HT1080 (cell line): ENCODE measurements at regions not wholly inside any gene's neighbourhood (a gene's known extent, or its start where the extent isn't known, plus 50 kb on each side); places are given as distances from the start of the nearest gene placed in this dataset.

Experiments
- DNase-seq: peaks from one replicate; pipeline ENCODE4 v3.0.0-alpha.2; 2015; ENCODE audit warnings: low read depth

DNA sequence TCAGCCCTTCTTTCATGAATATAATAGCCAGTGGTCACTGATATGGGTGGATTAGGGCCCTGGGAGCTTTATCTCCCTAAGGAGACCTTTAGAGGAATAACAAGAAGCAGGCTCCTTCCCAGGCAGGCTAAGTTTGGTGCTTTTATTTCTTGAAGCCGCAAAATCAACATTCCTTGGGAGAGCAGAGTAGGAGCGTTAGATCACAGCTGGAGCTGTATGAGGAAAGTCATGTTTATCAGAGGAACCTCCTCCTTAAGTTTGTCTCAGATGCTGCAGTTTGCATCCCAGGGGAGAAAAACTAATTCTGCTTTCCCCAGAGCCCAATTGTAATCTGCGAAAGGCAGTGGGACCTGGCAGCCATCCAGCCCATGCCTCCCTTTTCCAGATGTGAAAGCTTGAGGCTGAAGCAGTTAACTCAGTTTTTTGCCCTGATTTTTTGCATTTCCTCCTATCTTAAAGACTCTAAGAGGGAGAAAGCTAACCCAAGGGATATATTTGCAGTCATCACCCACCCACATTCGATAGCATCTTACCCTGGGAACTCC lies 186.0 kb upstream of the FRMPD4 start:
- DNase-seq = no peak

- peak; percentile 92 for DNase-seq
These were observed 184.7 kb upstream of the FRMPD4 start for GRCh38 chrX:11953615-11954014.

- DNase-seq = no peak
These were observed 184.1 kb upstream of the FRMPD4 start for GRCh38 chrX:11954176-11954575.

- no peak for DNase-seq
These were observed 178.2 kb upstream of the FRMPD4 start for GRCh38 chrX:11960031-11960430.

GRCh38 chrX:11965436-11965835 lies 172.8 kb upstream of the FRMPD4 start:
- no peak for DNase-seq

DNA sequence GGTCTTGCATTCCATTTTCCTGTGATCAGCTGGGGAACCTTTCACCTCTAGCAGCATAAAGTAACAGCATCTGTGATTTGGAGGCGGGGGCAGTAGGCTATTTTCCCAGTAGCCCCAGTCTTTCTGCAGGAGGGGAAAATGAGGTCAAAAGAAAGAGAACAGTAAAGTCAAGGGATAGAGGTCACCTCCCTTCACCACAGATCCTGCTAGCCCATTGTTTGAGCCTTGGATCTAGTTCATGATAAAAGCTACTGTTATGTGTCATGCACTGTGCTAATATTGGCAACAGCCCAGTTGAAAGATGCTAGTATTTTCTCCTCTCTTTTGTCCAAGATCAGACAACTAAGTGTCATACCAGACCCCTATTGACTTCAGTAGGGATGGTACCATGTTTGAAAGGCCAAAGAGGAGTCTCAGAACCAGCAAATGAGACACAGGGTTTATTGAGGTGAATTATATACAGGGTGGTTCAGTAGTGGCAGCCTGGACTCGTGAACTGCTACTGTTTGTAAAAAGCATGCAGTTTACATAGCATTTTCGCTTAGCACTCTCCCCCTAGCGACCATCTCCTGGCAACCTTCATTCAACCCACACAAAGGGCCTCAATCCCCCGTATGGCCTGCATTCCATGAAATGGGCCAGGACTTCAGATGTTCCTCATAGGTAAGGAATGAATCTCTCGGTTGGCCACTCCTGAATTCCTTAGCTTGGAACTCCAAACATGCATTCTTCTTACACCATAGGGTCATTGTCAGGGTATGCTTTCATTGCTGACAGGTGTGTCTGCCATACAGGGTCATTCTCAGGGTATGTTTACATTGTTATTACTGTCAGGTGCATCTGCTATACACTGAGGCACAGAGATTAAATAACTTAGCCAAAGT lies 170.0 kb upstream of the FRMPD4 start:
- peak; percentile 15 for DNase-seq

GRCh38 chrX:11968991-11969390 lies 169.3 kb upstream of the FRMPD4 start:
- no peak for DNase-seq

DNA sequence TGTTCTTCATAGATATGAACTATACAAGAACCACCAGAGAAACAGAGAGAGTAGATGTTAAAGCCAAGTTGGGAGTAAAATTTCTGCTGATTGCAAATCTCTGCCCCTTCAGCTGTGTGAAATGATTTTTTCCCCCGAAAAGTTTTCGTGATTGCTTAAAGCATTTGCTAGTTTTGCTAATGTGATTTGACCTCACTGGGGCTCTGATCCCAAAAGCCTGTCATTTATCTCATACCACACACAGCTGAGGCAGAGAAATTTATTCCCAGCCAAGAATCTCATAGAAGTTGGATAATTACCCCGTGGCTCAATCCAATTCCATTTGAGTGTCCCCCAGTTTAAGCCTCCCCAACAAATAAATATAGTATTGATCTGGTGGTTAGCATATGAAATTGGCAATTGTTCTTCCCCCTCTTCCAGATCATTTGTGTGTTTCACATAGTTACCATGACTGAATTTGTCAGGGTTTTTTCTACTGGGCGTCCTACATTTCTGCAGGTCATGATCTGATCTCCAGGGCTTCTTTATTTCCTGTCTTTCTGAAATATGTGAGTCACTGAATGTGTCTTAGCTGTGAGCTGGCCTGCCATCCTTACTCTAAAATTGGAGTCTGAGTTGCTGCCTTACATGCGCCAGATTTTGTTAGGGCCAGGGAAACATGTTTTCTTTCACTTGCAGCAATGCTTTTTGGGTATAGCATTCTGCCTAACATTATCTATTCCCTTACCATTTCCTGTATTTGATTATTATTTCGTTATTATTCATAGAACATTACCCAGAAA lies 167.5 kb upstream of the FRMPD4 start:
- DNase-seq = peak; percentile 51

GRCh38 chrX:11976663-11977062 lies 161.6 kb upstream of the FRMPD4 start:
- DNase-seq = no peak

DNA sequence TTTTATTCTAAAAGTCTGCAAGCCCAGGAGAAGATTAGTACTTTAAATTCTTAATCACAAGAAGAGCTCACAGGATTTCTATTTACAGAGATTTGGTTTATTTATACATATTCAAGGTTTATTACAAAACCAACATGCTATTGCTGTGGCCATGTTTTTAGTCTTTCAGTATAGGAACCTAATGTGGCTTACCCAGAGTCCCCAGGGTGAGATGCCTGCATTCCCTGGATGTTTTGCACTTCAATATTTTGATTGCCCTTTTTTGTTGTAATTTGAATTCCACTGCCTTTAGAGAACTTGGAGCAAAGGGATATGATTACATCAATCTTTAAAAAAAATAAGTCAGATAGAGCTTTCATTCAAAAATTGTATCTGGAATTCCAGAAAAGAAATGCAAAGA lies 146.0 kb upstream of the FRMPD4 start:
- no peak for DNase-seq

DNA sequence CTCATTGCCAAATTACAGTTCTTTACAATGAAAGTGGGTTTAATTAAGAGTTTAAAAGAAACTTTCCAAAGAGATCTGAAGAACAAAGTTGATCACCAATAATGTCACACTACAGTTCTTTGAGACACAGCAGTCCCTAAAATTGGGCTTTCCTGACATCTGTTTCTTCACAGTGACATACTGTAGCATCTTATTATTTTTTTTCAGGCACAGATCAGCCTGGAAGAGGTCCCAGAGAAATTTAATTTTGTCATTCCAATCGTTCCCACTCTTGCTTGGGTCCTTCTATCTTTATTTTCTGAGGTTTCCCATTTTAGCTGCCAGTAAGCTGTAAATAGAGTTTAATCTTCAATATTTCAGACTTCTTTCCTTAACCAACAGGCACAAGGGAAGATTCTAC lies 143.1 kb upstream of the FRMPD4 start:
- no peak for DNase-seq

DNA sequence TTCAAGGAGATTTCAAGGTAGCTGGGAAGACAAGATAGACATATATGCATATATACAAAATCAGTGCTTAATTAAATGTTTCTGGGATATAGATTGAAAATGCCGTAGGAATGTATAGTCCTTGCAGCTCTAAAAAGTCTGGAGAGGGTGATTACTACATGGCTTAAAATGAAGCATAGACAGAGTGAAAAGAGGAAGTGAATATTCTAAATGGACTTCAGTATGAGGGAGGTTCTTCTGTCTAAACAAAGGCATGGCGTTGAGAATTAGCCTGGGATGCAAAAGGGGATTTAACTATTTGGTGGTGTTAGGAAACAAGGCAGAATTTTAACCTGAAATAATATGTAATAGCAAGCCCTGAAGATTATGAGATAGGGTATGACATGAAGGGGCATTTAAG lies 141.5 kb upstream of the FRMPD4 start:
- no peak for DNase-seq

GRCh38 chrX:11998944-11999343 lies 139.3 kb upstream of the FRMPD4 start:
- no peak for DNase-seq

DNA sequence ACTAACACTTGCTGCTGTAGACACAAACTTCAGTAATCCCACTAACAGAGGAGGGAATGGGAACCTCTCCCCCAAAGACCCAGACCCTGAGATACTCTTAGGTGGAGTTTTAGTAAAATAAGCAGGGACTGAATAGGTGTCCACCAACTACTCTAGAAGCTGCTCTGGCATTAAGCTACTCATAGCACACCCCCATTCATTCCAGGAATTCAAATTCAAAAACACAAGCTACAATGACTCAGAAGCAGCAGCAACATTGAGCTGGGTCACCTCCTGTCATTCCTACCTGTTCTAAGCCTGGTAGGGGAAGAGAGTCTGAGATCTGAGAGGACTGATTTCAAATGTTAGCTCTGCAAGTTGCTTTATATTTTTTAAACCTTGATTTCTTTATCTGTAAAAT lies 135.4 kb upstream of the FRMPD4 start:
- peak; percentile 30 for DNase-seq

GRCh38 chrX:12007881-12008280 lies 130.4 kb upstream of the FRMPD4 start:
- DNase-seq = peak; percentile 90

DNA sequence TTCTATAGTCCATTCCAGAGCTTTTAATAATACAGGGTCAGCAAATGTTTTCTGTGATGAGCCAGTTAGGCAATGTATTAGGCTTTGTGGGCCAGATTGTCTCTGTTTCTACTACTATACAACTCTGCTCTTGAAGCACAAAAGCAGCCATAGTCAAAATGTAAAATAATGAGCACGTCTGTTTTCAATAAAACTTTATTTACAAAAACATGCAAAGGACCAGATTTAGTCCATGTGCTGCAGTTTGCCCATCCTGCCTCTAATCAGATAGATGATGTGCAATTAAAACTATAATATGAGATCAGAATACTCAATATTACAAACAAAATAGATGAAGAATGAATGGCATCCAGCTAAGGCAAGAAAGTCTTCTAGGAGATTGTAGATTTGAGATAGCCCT lies 127.8 kb upstream of the FRMPD4 start:
- no peak for DNase-seq

DNA sequence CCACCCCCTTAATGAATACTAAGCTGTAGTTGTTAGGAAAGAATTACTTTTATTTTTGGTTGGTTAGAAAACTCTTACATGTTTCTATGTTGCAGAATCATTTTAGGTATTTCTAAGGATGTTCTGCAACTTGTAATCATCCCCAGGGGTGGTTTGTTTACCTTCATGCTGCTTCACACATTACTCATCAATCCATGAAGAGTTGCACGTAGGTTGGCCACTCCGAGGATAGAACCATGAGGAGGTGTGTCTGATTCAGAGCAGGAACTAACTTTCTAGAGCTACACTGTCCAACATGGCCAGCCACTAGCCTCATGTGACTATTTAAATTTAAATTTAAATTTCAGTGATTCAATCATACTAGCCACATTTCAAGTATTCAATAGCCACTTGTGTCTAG lies 127.2 kb upstream of the FRMPD4 start:
- DNase-seq = peak; percentile 51

- DNase-seq = peak; percentile 85
These were observed 125.1 kb upstream of the FRMPD4 start for GRCh38 chrX:12013211-12013618.

DNA sequence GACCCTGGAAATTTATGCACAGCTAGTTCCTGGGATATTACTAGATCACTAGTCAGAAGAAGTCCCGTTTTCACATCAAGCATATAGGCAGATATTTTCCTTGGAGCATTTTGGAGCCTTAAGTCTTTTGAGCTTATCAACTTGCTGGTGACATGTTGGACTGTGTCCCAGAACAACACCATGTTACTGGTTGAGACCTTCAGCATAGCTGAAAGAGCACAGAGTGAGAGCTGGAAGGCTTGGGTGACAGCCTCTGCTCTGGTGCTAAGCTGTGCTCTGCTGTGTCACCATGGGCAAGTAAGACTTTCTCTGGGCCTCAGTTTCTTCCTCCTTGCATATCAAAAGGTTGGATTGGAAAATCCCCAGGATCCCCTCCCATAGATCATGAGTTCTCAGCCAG lies 116.6 kb upstream of the FRMPD4 start:
- DNase-seq = no peak

DNA sequence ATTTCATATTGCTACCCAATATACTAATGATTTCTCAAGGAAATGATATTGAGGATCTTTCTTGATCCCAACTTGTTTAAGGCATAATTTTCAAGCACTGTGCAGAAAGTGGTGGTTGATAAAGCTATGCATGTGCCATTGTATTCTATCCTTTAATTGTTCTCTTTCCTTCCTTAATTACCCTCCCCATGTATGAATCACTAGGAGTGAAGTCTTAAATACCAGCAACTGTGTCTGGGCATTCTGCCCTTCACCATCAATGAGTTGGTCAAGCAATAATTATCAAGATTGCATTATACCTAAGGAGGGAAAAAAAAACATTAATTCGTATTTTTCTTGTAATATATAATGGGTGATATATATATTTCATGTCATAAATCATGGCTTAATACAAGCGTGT lies 111.8 kb upstream of the FRMPD4 start:
- DNase-seq = no peak

- DNase-seq = no peak
These were observed 106.2 kb upstream of the FRMPD4 start for GRCh38 chrX:12032082-12032481.

GRCh38 chrX:12034741-12035140 lies 103.5 kb upstream of the FRMPD4 start:
- DNase-seq = no peak
